ENCODE measurements at regions not wholly inside any gene's neighbourhood (a gene's known extent, or its start where the extent isn't known, plus 50 kb on each side); places are given as distances from the start of the nearest gene placed in this dataset.

DNA sequence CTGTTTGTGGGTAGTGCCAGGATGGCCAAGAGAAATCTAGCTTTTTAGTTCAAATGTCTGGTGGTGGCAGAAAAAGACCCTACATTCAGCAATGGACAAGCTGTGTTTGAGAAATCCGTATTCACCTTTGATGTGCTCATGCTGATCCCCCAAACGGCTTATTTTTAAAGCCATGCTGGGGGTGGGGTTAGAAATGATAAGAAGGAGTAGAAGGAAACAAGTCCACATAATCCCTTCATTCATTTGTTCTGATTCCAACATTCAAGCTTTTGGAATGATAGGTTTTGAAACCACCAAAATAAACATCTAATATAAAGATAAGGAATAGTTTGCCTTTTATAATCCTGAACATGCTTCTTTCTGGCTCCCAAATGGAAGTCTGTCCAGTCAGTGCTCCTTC, 92.0 kb upstream of the DKK2 start:
- TF ChIP-seq, protein P1, sequence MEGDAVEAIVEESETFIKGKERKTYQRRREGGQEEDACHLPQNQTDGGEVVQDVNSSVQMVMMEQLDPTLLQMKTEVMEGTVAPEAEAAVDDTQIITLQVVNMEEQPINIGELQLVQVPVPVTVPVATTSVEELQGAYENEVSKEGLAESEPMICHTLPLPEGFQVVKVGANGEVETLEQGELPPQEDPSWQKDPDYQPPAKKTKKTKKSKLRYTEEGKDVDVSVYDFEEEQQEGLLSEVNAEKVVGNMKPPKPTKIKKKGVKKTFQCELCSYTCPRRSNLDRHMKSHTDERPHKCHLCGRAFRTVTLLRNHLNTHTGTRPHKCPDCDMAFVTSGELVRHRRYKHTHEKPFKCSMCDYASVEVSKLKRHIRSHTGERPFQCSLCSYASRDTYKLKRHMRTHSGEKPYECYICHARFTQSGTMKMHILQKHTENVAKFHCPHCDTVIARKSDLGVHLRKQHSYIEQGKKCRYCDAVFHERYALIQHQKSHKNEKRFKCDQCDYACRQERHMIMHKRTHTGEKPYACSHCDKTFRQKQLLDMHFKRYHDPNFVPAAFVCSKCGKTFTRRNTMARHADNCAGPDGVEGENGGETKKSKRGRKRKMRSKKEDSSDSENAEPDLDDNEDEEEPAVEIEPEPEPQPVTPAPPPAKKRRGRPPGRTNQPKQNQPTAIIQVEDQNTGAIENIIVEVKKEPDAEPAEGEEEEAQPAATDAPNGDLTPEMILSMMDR (IDR thresholded peaks at IDR 0.05): no peak
- TF ChIP-seq EZH2 (IDR thresholded peaks at IDR 0.05; ENCODE audit: borderline replicate concordance, insufficient read depth, low read depth, low read length, poor library complexity, severe bottlenecking): no peak

Measured in B cell (primary cell).